Stimulated activated CD8-positive, alpha-beta memory T cell treated with anti-CD3 and anti-CD28 coated beads, Interleukin-15, amount 100 ng/mL, for 24 hours (primary cell): ENCODE measurements at regions not wholly inside any gene's neighbourhood (a gene's known extent, or its start where the extent isn't known, plus 50 kb on each side); places are given as distances from the start of the nearest gene placed in this dataset.
"Not testable (repeated sequence)": the region's sequence is repeated elsewhere in the genome, so short reads cannot be mapped to it uniquely, and the experiment has no call there.

ENCODE experiments used
- DNase-seq: peaks from one replicate; pipeline ENCODE4 v3.0.0-alpha.2; 2020; ENCODE audit warnings: low read depth

DNA sequence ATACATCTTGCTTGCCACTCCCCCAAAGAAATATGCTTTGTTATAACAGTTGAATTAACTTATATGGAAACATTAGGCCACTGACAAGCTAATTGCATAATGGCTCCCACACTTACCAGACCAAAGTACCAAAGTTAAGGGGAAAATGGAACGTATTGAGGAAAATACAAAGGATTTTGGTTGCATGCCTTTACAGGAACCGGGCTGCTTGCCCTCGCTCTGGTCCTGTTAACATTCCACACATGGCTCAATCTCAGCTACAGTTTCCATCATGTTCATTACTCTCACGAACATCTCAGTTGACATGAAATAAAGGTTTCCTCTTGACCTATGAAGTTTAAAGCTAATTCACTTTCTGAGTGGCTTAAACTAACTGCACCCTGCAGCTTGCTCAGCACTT is 220.7 kb upstream of the RXFP2 start:
- DNase-seq: no peak

DNA sequence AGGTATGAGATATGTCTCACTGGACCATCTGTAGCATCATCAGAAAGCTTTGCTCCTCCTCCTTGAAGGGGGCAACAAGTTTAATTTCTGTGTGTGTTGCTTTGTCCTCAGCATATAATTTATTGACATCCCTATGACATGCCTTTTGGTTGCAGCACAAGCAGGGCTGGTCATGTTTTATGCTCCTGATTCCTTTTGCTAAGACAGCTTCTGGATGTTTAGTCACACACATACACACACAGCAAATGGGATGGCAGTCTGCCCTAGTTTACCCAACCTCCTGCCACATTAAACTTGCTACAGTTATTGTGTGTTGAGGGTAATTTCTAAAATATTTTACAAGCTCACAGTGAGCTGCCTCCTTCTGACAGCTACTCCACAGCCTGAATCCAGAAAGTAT is 217.9 kb upstream of the RXFP2 start:
- no peak for DNase-seq

DNA sequence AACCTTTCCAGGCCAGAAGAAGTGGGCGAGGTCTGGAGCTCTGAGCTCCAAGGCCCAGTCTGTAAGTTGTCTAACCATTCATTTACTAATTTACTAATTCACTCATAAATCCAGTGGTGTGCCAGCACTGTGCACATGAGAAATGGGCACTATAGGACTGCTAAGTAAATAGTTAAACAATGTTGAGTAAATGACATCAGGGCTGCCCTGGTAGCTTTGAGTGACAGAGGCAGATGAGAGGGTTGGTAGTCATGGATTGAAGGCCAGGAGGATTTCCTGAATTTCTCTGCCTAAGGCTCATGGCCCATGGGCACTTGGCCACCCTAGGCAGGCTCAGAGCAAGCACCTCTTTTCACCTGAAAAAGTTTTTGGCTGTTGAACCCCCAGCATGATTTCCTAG is 216.9 kb upstream of the RXFP2 start:
- DNase-seq: no peak

DNA sequence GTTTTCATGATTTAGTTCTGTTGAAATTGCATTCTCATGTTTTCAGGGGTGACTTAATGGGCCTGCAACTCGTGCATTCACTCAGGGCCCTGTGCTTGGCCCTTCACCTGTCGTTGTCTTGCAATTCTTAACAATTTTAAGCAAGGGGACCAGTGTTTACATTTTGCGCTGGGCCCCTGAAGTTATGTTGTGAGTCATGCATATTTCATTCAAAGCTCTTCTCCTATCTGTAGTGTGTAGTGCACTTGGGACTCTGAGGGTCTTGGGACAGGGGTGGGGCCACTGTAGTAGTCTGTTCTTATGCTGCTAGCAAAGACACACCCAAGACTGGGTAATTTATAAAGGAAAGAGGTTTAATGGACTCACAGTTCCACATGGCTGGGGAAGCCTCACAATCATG is 211.2 kb upstream of the RXFP2 start:
- no peak for DNase-seq

DNA sequence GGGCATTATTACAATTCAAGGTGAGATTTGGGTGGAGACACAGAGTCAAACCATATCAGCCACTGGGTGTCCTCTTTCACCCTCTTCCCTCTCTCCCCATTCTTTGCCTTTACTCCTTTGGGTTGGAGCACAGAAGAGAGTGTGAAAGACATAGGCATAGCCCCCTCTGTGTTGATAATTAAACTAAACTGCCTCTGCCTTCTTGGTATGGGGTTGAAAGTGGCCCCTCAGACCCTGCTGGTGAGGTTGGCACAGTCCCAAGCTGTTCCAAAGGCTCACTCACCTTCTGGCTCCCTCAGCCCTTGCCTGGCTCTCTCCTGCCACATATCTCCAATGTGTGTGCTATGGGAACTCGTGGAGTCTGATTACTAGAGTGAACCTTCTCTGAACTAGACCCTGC is 210.6 kb upstream of the RXFP2 start:
- DNase-seq: no peak

GRCh38 chr13:31530922-31531321 is 208.4 kb upstream of the RXFP2 start:
- DNase-seq: no peak

- no peak for DNase-seq
Observed at GRCh38 chr13:31537052-31537451, 202.3 kb upstream of the RXFP2 start.

- DNase-seq: no peak
Observed at GRCh38 chr13:31538067-31539042, 201.0 kb upstream of the RXFP2 start.

DNA sequence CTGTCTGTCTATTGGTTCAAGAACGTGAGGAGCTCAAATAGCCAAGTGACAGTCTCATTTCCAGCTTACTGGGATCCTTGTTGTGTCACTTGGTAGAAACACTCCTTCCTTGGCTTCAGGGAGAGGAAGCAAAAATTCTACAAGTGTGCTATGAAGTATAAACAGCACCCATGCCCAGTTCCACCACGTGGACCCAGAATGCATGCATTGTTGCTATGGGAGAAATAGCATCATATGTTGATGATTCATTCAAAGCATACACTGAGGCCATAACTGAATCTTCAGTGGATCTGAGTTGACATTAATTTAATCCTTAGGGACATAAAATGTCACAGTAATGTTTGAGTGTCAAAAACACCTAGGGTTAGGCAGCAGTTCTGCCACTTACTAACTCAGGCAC is 199.0 kb upstream of the RXFP2 start:
- DNase-seq: no peak

- DNase-seq: no peak
Observed at GRCh38 chr13:31543190-31543589, 196.1 kb upstream of the RXFP2 start.

GRCh38 chr13:31545616-31546015 is 193.7 kb upstream of the RXFP2 start:
- no peak for DNase-seq

GRCh38 chr13:31556376-31556775 is 182.9 kb upstream of the RXFP2 start:
- DNase-seq: no peak

- DNase-seq: not testable (repeated sequence)
Observed at GRCh38 chr13:31584221-31584620, 155.1 kb upstream of the RXFP2 start.

GRCh38 chr13:31587698-31588266 is 151.5 kb upstream of the RXFP2 start:
- DNase-seq: no peak

DNA sequence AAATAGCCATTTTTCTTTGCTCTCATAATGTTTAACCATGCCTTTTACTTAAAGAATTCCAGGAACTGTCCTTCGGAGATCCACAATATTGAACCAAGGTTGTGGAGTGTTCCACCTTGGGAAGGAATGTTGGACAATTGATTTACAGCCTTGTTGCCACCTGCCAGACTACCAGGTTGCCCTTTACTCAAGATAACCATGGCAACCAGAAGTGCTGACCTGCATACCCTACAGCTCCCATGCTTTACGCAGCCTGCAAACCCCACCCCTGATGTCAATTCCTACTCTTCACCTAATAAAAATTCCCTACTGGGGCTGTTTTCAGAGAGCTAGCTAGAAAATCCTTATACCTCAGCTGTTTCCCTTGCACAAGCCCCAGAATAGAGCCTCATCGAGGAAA is 151.0 kb upstream of the RXFP2 start:
- DNase-seq: no peak

- DNase-seq: no peak
Observed at GRCh38 chr13:31588893-31589292, 150.4 kb upstream of the RXFP2 start.

- DNase-seq: no peak
Observed at GRCh38 chr13:31591642-31592233, 147.6 kb upstream of the RXFP2 start.

DNA sequence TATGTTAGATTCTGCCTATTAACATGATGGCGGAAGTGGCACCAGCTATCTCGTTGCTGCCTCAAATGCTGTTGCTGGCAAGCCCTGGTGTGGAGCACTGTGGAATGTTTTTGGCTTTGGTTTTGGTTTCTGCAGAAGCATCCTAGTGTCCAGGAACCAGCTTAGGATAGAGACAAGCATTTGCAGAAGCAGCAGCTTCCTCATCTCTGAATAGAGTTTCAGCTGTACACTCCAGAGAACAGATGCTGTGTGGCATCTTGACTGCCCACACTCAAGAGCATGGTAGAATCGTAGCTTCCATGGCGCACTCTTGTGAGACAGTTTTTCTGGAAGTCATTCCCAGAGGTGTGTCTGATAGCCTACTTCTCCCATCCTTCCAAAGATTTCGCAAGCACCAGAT is 145.3 kb upstream of the RXFP2 start:
- DNase-seq: no peak

- DNase-seq: no peak
Observed at GRCh38 chr13:31595563-31595962, 143.8 kb upstream of the RXFP2 start.

DNA sequence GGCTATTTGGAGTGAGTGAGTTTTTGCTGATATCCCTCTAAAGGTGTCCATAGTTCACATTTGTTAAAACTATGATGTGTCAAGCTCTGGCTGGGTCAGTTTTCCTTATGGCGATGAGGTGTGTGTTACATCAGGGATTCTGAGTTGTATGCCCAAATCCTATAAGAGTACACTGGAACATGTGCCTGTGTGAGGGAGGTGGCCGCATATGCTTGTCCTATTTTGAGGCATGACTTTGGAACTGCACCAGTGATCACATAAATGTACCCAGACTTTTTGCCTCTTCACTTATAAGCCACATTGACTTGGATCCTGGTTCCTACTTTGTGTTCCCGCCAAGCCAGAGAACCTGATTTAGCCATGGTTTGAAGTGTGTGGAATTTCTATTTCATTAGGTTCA is 140.3 kb upstream of the RXFP2 start:
- no peak for DNase-seq

- no peak for DNase-seq
Observed at GRCh38 chr13:31605076-31605860, 134.1 kb upstream of the RXFP2 start.

DNA sequence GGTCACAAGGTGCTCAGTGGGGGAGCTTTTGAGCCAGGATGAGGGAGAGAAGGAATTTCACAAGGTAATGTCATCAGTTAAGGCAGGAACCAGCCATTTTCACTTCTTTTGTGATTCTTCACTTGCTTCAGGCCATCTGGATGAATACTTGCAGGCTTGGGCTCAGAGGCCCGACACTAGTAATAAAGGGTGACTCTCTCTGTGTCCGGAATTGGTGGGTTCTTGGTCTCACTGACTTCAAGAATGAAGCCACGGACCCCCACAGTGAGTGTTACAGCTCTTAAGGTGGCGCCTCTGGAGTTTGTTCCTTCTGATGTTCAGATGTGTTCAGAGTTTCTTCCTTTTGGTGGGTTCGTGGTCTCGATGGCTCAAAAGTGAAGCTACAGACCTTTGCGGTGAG is 131.8 kb upstream of the RXFP2 start:
- DNase-seq: not testable (repeated sequence)
